Non-pigmented ciliary epithelial cell (primary cell): ENCODE measurements at regions not wholly inside any gene's neighbourhood (a gene's known extent, or its start where the extent isn't known, plus 50 kb on each side); places are given as distances from the start of the nearest gene placed in this dataset.
"Not testable (repeated sequence)": the region's sequence is repeated elsewhere in the genome, so short reads cannot be mapped to it uniquely, and the experiment has no call there.

Experiments
- DNase-seq: peaks from one replicate; pipeline ENCODE4 v3.0.0-alpha.2; 2010; ENCODE audit warnings: low read depth

DNA sequence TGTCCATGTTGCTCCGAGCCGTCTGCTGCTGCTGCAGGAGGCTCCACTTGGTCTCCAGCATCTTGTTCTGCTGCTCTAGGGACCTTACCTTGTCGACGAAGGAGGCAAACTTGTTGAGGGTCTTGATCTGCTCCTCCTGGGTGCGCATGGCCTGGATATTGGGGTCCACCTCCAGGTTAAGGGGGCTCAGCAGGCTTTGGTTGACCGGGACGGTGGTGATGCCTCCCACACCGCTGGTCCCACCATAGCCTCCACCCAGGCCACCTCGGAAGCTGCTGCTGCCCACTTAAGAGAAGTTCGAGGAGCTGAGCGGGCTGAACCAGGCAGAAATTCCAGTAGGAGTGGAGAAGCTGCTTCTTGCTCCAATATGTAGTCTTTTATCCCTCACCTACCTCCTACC is 180.7 kb upstream of the SYNPR start:
- DNase-seq, result no peak

DNA sequence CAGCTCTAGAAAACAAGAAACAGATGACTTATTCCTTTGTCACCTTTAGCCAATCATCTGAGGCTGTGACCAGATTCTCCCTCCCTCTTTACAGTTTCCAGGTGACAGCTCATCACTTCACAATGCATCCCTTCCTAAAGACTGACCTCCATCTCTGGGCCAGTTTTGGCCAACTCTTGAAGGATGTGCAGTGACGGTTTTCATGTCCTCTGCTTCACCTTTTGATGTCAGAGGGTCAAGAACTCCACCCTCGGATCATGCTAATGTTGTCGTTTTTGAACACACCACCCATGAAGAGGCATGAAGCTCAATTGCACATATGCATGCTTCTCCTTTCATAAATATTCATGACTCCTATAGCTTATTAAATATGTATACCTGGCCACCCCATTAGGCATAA is 161.2 kb upstream of the SYNPR start:
- DNase-seq, result no peak

DNA sequence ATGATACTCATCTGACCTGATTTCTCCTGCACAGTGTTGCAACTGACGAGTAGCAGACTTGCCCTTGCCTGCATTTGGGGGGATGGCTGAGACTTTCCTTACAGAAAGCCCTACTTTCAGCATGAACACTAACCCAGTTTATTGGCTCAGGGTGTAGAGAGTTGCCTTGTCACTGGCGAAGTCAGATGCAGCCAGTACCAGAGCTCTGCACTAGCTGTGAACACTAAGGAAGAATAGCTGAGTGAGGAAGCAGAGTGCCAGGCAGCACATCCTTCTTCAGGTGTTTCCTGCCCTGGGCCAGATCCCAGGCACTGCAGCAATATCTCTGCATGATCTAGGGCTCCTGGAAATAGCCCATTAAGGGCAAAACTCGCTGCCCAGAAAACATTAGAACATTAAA is 154.0 kb upstream of the SYNPR start:
- no peak for DNase-seq

DNA sequence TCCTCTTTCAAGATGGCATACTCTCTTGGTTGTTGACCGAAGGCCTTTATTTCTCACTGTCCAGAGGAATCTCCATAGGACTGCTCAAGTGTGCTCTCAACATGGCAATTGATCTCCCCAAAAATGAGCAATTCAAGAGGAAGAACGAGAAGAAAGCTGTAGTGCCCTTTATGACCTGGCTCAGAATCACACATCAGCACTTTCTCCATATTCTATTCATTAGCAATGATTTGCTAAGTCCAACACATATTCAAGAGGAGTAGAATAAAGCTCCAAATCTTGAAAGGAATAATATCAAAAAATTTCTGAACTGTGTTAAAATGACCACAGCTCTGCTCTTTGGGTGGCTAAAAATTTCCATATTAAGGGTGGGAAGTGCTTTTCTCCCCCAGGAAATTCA is 151.6 kb upstream of the SYNPR start:
- no peak for DNase-seq

DNA sequence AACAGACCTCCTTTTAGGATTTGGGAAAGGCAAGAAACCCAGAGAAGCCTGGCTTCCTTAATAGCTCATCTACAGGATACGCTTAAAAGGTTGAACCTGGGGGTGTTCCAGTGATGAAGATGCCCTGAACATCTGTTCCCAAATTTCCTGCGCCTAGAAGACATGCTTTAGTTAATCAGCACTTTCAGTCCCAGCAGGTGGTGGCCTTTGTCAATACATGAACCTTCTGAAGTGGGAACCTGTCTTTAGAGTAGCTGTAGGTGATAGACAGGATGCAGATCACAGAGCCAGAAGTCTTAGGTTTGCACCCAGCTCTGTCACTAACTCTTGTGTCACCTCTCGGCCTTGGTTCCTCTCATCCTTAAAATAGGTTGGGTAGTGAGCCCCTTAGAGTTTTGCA is 149.7 kb upstream of the SYNPR start:
- DNase-seq, result no peak

DNA sequence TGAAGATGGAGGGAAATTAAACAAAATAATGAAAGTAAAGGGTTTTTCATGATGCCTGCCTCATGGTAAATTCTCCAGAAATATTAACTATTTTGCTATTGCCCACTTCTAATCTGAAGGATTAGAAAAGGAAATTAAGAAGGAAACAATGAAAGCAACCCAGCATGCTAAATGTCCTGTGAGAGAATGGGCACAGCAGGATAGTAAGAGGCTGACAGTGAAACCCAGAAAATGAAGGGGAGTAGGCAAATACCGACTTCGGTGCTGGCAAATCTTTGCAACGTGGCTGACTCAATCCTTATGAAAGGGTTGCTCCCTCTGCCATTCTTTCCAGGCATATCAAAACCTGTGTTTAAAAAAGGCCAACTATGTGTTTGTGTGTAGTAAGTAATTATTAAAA is 147.5 kb upstream of the SYNPR start:
- no peak for DNase-seq

DNA sequence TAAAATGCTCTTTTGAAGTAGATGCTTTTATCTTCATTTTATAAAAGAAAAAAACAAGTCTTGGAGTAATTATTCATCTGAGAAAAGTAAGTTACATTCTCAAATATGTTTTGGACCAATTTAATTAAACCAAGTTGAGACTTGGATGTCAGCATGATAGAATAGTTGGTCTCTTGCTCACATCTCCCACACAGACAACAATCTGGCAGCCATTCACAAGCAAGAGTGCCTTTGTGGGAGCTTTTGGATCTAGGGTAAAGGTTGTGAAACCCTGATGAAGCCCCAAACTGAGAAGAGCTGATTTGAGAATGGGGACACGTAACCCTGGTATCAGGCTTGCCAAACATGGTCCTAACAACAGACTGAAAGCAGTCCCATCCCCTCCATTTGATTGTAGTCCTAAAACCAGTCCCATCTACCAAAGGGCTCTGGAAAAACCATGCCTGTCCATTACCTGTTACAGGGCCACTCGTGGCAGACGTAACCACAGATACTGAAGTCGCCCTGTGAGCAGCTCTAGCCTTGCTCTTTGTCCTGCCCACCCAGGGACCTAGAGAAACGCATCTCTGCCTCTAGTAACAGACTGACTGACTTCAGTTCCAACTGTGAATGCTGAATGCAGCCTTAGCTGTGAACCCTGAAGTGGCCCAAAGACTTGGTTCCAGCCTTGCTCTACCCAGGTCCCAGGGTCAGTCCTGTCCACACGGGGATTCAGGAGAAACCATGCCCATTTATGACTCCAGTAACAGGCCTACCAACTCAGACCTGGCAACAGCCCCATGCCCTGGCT is 145.5 kb upstream of the SYNPR start:
- no peak for DNase-seq

DNA sequence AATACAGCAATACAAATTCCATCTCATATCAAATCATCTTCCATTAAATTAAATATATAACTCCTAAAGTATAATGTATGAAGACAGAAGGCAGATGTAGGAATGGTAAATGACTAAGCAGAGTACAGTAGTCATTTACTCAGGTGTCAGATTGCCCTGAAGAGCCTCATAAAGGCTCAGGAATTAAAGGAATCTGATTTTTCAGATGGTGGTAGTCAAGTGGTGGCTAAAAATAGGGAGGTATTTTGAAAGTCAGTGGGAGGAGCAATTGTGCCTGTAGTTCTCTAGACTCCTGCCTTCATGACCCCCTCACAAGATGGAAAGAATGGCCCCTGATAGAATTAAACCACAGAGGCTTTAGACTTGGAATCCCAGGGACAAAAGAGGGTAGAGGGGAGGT is 142.7 kb upstream of the SYNPR start:
- no peak for DNase-seq

DNA sequence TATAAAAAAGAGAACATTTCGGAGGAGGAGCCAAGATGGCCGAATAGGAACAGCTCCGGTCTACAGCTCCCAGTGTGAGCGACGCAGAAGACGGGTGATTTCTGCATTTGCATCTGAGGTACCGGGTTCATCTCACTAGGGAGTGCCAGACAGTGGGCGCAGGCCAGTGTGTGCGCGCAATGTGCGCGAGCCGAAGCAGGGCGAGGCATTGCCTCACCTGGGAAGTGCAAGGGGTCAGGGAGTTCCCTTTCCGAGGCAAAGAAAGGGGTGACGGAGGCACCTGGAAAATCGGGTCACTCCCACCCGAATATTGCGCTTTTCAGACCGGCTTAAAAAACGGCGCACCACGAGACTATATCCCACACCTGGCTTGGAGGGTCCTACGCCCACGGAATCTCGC is 141.9 kb upstream of the SYNPR start:
- DNase-seq, result not testable (repeated sequence)

DNA sequence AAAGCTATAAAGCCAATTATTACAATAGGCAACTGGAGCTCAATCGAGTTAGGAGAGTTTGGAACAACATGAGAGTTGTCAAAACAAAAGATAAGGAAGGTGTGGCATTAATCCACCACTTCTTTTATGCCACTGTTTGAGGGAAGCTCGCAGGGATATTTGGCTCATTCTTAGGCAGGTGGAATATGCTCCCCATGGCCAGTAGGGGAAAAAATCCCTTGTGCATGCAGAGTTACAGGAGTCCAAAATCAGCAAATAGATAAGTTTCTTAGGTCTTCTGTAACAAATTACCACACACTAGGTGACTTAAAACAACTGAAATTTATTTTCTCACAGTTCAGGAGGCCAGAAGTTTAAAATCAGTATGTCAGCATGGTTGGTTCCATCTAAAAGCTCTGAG is 135.4 kb upstream of the SYNPR start:
- no peak for DNase-seq

DNA sequence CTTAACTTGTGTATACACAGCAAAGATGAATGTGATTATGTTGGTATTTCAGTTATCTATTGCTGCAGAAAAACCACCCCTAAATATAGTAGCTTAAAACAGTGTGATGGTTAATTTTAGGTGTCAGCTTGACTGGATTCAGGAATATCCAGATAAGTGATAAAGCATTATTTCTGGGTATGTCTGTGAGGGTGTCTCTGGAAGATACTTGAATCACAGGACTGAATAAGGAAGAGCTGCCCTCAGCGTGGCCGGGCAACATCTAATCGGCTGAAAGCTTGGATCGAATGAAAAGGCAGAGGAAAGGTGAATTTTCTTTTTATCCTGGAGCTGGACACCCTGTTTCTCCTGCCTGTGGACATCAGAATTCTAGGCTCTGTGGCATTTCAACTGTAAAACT is 132.0 kb upstream of the SYNPR start:
- no peak for DNase-seq

DNA sequence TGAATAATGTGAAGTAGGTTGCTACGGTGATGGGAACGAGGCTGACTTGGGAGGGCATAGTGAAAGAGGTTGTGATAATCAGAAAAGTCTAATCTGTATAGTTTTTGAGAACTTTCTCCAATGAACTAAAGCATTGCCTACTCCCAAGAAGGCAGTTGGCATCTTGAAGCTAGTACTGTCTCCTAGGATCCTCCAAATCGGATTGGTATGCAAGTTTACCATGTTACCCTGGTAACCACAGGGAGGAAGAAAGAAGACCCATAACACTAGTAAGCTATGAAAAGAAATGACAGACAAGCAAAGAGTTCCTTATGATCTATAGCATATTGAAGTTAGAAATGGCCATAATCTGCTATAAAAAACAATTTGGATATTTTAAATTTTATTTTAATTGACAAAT is 127.2 kb upstream of the SYNPR start:
- no peak for DNase-seq

DNA sequence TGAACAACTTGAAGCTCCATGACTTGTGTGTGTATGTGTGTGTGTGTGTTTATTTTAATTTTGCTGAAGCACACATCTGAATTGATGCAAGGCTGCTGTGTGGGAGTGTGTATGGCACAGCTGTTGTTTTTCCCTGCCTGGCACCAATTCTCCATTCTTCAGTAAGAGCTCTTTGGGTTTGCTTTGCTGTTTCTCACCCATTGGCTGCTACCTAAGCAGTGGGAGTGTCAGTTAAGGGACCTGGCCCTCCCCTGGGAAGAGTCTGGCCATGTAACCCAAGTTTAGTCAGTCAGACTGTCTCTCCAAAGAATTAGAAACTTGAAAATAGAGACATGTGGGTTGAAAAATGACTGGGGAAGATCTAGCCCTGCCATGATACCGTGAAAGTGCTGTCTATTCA is 126.2 kb upstream of the SYNPR start:
- no peak for DNase-seq

DNA sequence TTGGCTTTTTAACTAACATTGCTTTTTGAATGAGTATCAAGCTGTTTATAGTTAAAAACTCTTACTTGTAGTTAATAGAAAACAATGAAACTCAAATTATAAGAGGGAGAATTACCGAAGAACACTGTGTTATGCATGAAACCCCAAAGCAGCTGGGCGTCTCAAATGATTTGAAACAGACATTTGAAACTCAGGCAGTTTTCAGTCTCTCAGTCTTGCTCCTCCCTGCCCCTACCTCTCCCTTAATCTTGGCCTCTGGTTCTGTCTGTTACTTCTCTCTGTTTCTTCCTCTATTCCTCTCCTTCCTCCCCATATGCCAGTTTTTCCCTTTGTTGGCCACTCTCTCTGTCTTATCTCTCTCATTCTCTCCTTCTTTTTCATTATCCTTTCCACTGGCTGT is 118.3 kb upstream of the SYNPR start:
- DNase-seq, result no peak

DNA sequence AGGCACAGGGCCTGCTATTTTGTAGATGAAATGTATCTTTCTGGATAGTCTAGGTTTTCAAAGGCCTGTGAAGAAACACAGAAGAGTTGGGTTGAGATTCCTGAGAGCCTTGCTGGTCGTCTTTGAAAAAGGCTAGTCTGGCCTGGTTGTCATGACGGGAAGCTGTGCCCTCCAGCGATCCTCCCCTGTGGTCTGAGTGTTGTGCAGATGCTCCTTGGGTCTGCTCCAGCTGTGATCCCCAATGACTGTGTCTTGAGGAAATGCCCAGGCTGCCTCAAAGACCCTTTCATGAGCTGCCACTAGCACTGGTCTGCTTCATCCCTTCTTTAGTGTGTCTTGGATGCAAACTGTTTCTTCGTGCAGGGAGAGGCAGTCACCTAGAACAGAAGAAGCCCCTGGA is 111.0 kb upstream of the SYNPR start:
- DNase-seq, result no peak

DNA sequence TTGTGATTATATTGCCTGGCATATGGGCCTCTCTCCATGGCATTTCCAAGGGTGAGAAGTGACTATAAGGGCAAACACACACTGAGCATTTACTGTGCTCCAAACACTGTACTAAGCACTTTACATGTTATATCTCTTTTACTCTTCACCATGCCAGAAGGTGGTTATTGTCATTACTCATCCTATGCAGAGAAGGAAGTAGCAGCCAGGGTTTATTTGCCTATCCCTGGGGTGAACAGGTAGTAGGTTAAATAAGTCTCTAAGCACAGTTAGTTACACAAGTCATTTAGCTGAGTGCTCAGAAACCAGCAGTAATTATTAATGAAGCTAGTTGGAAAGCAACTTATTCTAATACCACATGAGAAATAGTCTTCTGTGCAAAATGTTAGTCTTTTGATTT is 109.9 kb upstream of the SYNPR start:
- DNase-seq, result no peak

DNA sequence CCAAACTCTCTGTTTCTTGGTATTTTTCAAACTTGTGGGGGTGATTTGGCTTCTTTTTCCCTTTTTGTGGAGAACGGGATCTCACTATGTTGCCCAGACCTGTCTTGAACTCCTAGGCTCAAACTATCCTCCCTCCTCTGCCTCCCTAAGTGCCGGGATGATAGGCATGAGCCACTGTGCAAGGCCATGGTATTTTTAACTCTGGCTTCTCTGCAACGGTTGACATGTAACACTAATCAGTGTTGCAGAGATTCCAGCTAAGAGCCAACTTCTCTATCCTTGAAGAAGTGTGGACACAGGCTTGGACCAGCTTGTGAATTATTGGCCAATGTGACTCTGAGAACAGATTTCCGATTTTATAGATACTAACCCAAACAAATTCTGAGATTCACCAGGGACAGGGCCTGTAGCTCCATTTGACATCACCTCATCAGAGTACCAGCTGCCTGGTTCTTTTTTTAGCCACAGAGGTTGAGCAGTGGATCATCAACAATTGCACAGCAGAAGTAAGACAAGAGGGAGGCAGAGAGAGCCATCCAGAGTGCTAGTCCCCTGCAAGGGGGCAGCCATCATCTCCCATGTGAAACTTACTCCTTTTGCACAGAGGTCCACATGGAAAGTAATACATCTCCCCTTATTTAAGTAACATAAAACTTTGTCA is 98.1 kb upstream of the SYNPR start:
- no peak for DNase-seq

DNA sequence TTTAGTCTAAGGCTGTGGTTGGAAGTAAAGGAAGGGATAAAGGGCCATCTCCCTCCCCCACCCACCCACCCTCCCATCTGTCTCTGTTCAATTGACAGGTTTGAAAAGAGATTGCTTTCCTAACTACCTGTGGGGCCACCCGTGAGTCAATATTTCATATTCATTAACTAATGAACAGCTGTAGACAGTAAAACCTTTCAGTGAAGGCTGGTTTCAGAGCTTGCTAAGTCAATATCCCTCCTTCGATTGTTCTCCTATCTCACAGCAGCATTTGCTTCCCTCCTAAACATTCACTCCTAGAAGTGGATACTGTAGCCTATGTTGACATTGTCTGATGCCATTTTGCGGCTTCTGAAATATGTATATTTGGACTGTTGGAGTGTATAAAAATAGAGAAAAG is 85.9 kb upstream of the SYNPR start:
- no peak for DNase-seq

DNA sequence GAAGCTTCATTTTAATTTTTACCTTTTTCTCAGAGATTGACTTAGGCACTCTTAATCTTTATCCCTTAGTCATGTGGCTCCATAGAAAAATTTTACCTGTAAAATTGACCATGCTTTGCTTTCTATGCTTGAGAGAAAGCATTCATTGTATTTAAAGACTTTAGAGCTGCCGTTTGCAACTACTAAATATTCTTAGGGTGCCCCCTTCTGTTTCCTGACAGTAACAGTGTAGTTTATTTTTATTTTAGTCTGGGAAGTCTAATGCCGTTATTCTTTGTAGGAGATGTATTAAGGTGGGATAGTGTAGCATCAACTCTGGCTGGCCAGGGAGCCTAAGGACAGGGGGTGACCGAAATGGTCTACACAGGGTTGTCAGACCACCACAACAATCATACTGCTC is 84.5 kb upstream of the SYNPR start:
- peak; percentile 1 for DNase-seq

DNA sequence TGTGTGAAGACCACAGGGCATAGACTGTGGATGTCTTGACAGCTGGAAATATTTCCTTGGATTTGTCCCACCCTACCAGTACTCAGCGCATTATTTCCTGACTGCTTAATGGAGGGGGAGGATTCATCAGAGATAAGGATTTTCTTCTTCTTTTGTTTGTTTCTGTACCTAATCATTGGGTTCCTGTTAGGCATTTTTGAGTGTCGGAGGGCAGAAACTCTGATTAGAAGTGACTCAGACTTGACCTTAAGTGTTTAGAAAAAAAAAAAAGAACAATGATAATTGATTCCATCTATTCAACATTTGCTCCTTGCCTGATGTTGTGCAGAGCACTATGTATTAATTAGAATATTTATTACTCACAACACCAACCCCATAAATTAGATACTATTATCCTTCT is 78.5 kb upstream of the SYNPR start:
- DNase-seq, result no peak

DNA sequence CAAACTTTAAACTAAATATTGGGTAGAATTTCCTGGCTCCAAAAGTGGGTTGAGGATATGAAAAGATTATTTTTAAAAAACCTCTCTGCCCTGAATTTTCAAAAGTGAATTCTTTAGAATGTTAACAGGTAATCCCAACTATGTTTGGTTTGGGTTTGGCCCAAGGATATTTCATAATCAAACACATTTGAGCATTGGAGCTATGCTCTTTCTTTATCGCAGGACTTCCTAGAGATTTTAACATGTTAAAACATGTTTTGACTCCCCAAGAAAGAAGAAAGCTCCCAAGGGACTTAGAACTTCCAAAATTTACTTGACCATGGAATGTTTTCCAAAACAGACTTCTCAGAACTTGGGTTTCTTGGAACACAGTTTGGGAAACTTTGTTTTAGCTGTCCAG is 75.6 kb upstream of the SYNPR start:
- DNase-seq, result no peak

DNA sequence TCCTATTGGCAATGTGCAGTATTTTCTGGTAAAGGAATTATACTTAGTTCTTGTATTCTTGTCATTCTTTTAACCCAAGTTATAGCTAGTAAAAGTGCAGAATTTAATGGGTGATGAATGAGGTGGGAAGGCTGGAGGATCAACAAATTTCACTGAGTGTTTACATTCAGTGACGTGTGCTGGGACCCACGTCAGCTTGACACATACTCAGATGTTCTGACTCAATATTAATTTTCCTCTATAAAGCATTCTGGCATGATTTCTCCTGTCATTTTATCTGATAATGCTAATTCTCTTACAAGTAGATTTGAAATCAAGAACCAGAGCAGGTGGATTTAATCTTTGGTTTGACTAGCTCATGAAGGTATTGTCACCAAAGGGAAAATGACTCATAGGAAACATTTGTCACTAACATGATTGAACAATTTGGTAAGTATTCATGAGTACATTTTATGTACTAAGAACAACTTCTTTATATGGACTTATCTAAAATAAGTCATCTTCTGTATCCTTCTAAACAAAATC is 71.0 kb upstream of the SYNPR start:
- no peak for DNase-seq

DNA sequence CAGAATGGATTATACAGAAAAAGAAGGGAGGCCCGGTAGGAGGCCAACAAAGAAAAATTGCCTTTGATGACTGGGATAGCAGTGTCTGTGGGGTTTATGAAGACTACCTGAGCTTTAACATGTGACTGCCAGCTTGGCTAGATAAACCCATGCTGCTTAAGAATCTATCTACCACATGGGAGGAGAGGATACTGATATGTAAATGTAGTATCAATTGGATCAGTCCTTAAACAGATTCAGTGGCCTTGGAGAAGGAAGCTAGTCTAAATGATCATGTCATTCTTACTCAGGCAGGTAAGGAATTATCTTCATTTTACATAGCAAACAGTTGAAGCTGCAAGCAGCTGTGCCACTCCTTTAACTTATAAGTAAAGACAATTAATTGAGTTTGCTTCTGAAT is 50.0 kb upstream of the SYNPR start:
- no peak for DNase-seq
